Hepatocyte (in vitro differentiated cells): ENCODE measurements at regions not wholly inside any gene's neighbourhood (a gene's known extent, or its start where the extent isn't known, plus 50 kb on each side); places are given as distances from the start of the nearest gene placed in this dataset.

ENCODE experiments used
- EZH2 ChIP-seq: fragments of 200-600 bp; sonication (generic); IDR thresholded peaks from 2 replicates; pipeline ENCODE4 v1.6.1; 2016; ENCODE audit warnings: antibody characterized with exemption, mild to moderate bottlenecking, borderline replicate concordance
- EZH2phosphoT487 ChIP-seq: fragments of 200-600 bp; sonication (generic); IDR thresholded peaks from one replicate; pipeline ENCODE4 v1.6.1; 2018; ENCODE audit warnings: antibody characterized with exemption, mild to moderate bottlenecking, low read depth, moderate library complexity; ENCODE audit not compliant: unreplicated experiment, severe bottlenecking
- TF ChIP-seq, protein P1 (sequence below): fragments of 200-600 bp; sonication (generic); IDR thresholded peaks from 2 replicates; pipeline ENCODE4 v1.5.1; 2016; ENCODE audit warnings: antibody characterized with exemption, mild to moderate bottlenecking; ENCODE audit not compliant: poor library complexity

GRCh38 chr4:175215208-175215607, 297.1 kb downstream of the ADAM29 start:
- TF ChIP-seq, protein P1, sequence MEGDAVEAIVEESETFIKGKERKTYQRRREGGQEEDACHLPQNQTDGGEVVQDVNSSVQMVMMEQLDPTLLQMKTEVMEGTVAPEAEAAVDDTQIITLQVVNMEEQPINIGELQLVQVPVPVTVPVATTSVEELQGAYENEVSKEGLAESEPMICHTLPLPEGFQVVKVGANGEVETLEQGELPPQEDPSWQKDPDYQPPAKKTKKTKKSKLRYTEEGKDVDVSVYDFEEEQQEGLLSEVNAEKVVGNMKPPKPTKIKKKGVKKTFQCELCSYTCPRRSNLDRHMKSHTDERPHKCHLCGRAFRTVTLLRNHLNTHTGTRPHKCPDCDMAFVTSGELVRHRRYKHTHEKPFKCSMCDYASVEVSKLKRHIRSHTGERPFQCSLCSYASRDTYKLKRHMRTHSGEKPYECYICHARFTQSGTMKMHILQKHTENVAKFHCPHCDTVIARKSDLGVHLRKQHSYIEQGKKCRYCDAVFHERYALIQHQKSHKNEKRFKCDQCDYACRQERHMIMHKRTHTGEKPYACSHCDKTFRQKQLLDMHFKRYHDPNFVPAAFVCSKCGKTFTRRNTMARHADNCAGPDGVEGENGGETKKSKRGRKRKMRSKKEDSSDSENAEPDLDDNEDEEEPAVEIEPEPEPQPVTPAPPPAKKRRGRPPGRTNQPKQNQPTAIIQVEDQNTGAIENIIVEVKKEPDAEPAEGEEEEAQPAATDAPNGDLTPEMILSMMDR, result no peak
- TF ChIP-seq EZH2, result no peak
- TF ChIP-seq EZH2phosphoT487, result no peak
